Germinal center (tissue), 1 donor: ENCODE measurements at regions not wholly inside any gene's neighbourhood (a gene's known extent, or its start where the extent isn't known, plus 50 kb on each side); places are given as distances from the start of the nearest gene placed in this dataset.

Experiments used
- DNase-seq: peaks from one replicate; pipeline ENCODE4 v3.0.0; 2012; ENCODE audit warnings: mixed read lengths, low spot score

DNA sequence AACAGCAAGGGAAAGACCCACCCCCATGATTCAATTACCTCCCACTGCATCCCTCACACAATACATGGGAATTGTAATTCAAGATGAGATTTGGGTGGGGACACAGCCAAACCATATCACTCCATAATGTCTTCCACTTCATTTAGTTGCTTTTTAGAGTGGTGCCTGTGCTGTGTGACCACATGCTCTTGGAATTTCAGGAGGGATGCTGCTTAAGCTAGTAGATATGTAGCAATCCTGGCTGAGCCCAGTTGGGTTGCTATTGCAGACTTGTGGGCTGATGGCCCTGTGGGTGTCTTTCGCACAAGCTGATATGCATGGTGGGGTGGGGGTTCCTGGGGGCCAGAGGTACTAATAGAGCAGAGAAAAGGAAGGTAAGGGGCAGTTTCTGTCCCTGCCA is 160.4 kb upstream of the SYT6 start:
- DNase-seq = no peak

DNA sequence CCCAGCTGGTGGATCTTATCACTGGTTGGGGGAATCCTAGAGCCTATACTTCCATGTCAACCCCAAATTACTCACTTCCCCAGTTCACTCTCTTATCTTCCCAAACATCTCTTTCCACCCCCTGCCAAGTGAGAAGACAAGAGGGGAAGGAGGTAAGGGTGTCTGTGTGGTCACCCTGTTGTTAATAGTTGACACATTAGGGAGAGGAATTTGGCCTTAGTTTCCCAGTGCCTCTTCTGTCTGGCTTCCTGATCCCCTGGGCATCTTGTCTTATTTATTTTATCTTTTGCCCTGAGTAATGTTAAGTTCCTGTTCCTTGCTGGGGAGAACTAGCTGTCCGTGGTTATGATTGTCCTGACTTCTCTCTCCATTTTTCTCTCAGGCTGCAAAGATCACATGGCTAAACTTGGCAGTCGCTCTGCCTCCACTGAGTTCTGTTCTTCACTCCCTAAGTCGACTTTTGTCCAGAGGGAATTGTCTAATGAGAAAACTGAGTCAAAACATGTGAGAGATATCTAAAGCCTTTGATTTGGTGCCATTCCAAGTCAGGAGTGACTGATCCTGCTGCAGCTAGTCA is 157.1 kb upstream of the SYT6 start:
- DNase-seq = no peak

DNA sequence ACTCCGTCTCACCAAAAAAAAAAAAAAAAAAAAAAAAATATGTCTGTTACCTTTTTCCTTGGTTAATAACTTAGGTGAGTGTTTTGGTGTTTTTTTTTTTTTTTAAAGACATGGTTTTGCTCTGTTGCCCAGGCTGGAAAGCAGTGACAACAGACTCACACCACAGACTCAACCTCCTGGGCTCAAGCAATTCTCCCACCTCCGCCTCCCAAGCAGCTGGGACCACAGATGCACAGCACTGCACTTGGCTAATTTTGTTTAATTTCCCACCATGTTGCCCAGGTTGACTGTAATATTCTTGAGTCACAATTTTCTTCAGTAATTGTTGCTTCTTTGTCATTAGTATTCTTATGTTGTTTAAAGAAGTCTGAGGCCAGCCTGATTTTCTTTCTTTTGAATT is 149.2 kb upstream of the SYT6 start:
- DNase-seq = no peak

DNA sequence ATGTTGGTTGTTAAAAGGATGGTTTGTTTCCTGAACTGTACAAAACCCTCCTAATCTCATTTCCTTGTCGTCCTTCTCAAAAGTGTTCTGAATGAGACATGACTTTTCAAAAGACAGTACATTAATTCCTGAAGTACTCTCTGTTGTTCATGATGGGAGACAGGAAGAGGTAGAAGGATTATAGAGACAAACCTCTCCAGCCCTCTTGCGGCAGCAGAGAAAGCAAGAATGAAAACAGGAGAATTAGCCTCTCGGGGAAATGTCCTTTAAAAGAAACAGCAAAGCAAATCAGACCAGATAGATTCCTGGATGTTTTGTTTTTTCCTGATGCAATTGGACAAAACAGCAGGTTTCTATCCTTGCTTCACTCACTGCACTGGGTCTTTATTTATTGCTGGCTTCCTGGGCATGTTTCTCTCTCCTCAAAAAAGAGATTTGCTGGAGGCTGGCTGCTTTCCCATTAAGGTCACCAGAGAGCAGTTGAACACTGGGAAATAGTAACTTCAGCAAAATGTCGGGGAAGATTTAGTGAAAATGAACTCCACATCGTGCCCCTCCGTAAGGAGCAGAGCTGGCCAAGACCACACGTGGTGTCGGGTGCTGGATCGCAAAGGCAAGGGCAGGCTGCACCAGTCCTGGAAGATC is 145.8 kb upstream of the SYT6 start:
- no peak for DNase-seq

DNA sequence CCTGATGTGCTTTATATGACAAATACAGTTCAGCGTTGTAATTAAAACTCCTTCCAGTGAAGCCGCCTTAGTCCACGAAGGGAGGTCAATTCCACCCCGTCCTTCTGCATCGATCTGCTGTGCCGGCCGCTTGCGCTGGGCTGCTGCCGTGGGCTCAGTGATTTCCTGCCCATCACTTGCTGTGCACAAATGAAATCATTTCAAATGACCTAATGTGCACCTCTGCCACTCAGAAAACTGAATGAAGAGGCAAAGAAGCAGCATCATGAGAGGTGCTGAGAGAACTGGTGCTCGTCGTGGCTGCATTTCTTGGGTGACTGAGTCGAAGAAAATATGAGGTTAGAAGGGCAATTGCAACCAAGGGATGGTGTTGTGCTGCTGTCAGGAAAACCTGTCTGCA is 144.3 kb upstream of the SYT6 start:
- DNase-seq = no peak

DNA sequence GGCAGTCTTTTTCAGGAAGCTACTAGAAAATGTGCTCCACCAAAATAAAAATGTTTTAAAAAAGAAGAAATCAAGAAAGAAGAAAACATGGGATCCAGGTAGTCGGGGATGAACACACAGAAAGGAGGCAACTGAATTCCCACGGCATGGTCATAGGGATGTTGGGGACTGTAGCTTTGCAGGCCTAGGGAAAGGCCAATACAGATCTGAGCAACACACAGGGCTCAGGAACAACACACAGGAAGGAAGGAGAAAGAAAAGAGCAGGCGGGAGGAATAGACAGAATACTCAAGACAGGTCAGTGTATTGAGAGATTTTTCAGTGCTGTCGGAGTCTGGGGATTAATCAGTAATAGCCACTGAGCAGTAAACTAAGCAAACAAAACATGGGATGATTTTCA is 142.7 kb upstream of the SYT6 start:
- no peak for DNase-seq

DNA sequence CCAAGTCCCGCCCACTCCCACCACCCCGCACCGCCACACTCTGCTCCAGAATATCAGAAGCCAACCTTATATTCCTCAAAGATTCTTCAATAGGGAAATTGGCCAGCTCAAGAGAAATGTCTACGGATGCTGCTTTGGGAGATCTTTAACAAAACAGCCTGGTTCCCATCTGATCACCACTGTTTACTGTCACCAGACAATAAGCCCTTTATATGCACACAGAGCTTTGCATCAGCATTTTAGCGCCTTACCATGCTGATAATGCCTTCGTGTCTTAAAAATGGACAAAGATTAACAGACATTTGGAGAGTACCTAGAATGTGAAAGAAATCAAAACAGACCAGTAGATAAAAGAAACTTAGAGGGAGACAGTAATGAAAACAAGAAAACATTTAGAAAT is 141.7 kb upstream of the SYT6 start:
- DNase-seq = no peak

DNA sequence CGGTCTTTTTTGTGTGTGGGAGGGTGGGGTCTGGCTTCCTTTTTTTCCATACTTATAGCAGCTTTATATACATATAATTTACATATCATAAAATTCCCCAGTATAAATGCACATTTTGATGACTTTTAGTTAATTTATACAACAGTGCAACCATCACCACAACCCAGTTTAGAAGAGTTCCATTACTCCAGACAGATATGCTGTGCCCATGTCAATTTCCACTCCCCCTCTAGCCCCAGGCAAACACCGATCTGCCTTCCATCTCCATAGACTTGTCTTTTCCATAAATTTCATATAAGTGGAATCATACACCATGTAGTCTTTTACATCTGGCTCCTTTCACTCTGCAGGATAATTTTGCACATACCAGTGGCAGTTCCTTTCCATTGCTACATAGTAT is 139.2 kb upstream of the SYT6 start:
- DNase-seq = no peak

DNA sequence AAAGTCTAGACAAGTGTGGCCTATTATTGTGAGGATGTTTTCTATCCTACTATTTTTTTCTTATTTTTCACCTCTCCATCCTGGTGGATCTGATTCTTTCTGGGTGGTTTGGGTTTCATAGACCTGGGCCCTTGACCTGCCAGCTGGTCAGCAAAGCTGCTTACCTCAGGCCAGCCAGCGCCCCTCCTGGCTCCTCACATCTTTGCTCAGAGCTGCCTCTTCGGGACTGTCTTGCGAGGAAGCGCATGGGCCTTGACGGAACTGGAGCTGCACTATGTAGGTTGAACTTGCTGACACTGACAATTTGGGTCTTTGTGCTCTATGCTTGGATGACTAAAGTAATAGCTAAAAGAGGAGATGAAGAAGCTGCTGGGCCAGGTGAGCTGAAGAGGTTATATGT is 138.5 kb upstream of the SYT6 start:
- no peak for DNase-seq

DNA sequence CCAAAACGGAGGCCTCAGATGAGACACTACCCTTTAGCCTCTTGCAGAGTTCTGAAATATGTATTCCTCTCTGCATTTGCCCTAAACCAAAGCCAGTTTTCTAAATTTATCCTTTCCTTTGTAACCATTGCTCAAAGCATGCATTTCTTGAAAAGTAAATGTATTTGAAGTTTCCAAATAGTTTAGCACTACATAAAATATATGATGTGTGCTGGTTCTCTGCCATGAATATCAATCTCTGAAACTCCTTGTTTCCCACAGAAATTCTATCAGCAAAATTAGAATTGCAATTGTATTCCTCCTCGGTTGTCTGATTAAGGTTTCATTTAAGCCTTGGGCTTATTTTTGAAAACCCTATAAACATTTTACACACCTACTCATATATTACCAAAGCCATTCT is 137.1 kb upstream of the SYT6 start:
- no peak for DNase-seq

DNA sequence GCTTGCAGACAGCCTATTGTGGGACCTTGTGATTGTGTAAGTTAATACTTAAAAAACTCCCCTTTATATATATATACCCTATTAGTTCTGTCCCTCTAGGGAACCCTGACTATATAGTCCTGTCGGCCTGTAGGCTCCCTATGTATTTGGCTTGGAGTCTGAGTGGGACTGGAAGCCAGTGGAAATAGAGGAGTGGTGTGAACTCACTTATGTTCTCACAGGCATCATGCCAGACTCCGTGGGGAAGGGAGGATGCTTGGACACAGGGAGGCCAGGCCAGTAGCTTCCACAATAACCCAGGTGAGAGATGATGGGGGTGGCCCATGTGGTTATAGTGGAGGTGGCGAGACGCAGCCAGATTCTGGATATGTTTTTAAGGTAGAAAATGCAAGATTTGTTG is 136.7 kb upstream of the SYT6 start:
- DNase-seq = no peak

DNA sequence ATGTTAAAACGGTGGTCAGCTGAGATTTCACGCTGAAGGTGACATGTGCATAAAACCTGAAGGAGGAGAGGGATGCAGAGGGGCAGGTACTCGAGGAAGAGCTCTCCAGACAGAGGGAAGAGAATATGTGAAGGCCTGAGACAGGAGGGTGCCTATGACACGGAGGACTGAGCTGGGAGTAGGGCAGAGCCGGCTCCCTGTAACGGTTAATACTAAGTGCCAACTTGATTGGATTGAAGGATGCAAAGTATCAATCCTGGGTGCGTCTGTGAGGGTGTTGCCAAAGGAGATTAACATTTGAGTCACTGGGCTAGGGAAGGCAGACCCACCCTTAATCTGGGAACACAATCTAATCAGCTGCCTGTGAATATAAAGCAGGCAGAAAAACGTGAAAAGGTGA is 136.2 kb upstream of the SYT6 start:
- DNase-seq = no peak

DNA sequence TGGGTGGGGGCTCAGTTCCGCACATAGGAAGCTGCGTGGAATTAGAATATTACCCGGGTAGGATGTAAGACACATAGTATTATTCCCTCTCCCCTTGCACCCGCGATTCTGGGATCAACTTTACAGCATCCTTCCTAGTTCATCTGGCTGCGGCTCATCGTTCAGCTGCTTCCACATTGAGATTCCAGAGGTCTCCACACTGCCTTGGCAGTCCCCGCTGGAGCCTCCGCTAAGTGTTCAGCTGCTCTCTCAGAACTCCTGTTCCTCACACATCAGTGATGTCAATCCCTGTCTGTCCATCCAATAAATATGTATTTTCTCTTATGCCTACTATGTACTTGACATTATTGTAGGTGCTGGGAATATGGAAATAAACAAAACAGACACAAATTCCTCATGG is 135.6 kb upstream of the SYT6 start:
- DNase-seq = no peak

DNA sequence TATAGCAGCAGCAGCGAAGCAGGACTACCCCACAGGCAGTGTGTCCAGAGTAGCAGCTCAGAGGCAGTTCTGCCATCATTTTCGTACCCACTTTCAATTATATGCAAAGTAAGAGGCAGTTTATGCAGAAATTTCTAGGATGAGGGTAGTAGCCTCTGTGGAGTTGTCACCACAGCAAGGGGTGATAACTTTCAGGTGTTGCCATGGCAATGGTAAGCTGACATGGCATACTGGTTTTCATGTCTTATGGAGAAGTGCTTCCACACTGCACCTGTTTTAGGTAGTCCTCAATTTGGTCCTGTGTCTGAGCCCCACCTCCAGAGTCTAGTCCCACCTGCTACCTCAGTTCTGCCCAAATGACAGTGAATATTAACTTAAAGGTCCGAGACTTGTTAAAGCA is 133.3 kb upstream of the SYT6 start:
- no peak for DNase-seq

DNA sequence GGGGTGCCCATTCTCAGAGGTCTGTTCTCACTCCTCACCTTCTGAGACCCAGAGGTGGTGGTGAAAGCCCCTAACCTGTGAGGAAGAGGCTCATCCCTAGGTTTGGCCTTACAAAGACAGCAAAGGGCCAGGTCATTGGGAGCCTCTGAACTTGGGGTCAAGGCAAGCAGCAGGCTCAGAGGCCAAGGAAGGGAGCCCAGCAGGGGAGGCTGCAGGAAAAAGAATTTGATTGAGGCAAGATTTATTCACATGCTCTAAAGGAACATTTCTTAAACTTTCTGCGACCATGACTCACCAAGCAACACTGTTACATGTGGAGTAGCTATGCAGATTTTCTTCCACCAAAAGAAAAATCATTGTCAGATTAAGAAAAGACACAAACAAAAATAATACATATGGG is 132.5 kb upstream of the SYT6 start:
- no peak for DNase-seq

DNA sequence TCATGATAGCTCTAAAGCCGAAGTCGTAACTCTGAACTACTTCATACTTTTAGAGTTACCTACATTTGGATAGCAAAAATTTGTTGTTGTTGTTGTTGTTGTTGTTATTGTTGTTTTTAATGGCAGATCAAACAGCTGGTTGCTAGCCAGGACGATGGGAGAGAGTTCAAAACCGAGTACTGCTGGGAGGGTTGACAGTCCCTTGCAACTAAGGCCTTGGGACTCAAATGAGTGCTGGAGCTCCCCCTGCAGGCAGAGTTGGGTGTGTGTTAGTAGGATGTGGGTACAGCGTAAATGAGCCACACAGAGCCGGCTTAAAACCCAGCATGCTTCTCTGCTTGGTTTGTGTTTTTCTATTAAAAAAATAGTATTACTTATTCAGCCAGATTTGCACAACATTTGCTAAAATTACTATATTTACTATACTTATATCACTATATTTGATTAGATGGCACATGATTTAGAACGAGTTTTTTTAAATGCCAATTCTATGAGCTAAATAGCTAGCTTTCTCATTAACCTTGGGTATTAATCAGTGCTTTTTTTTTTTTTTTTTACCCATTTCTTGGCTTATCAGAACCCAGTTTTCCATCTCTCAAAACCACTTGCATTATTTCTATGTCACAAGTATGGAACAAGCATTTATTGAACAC is 129.2 kb upstream of the SYT6 start:
- DNase-seq = peak; percentile 79

DNA sequence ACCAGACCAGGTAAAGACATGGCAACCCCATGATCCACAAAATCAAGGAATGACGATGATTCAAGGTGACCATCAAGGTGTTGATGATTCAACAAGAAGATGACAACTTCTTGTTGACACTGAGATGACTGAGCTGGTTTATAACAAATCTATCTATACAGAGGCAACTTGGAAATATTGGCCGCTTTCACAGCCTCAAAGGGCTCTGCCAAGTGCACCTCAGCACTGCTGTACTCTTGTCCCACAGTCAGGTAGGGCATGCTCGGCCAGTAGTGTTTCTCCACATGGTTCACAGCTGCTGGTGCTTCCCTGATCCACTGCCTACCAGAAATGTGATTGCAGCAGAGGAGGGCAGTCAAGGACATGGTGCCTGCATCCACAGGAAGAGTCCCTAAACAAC is 125.2 kb upstream of the SYT6 start:
- no peak for DNase-seq

DNA sequence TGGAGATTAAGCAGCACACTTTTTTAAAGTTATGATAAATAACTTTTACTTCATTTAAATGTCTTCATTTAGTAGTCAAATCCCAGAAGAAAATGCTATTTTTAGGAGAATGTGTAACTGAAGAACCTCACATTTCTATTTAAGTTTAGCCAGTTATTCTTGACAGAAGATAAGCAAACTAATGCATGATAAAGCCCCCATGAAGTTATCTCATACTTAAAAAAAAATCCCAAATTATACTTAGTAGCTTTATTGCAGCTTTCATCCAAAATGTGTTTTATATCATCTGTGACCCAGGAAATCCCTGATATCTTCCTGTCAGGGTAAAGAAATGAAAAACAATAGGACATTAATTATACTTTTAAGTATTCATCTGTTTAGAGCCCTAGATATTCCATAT is 124.8 kb upstream of the SYT6 start:
- DNase-seq = no peak

DNA sequence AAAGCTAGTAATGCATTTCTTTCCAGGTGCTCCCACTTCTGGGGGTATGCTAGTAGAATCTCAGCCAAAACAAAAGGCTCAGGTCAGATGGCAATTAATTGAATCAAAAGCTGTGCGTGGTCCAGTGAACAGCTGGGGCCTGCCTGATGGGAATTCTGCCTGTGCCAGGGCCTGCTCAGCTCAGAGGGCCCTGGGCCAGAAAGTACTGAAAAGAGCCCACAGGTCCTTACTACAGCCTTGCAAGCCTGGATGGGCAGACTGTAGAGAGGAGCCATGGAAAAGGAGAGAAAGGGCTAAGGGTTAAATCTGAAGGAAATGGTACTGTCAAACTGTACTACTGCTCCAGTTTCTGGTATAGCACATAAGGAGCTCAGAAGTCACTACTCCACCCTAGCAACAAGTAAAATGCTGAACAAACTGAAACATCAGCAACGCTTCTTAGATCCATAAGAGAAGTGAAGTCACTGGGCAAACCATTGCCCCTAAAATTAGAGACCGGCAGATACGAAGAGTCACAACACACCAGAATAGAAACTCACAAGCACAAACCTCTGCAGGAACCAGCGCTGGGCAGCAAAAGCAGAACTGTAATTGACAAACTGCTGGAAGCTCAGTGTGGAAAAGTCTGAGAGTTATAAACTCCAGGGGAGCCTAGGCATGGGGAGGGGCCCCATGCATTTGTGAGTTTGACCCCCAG is 121.1 kb upstream of the SYT6 start:
- no peak for DNase-seq

DNA sequence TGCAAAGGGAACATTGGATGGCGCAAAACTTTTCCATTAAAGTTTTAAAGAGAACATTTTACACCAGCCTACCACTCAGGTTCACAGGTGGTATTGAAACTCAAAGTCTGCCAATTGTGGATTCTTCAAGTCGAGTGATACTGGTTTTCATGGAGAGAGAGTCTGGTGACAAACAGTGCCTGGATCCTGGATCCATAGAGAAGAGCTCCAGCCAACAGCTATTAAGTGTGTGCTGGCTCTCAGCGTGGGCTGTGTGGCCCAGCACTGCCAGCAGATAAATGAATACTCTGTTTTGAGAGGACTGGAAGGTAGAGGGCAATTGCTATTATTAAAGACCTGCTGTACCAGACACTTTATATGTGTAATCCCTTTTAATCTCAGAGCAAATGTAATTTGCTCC is 118.9 kb upstream of the SYT6 start:
- no peak for DNase-seq

DNA sequence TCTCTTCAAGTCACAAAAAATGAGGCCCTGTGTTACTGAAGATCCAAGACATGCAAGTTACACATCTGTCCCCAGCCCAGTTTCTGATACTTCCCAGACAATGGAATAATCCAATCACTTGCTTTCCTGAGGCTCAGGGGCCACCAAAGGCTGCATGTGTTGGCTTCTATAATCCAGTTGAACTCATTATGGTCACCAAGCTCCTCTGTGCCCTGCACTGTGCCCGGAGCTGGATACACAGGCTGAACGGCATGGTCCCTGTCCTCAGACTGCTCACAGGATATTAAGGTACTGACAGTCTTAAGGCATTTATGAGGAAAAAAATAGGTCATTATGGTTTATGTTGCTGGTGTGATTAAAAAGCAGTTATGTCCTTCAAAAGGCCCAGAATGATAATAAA is 117.0 kb upstream of the SYT6 start:
- DNase-seq = no peak

DNA sequence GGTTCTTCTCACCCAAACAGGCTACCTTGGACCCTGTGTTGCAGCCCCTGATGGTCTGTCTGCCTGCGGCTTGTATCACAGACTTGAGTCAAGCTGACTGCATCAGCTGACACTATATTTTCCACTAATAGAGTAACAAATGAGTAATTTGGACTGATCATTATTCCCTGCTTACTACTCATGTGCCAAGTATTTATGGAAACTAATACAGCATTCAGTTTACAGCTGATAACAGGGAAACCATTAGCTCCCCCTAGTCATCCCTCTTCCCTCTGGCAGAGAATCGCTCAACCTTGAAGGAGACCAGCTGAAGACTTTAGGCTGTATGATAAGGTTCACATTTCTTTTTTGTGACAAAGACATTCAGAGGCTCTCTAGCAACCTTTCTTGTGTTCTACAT is 116.6 kb upstream of the SYT6 start:
- DNase-seq = no peak

DNA sequence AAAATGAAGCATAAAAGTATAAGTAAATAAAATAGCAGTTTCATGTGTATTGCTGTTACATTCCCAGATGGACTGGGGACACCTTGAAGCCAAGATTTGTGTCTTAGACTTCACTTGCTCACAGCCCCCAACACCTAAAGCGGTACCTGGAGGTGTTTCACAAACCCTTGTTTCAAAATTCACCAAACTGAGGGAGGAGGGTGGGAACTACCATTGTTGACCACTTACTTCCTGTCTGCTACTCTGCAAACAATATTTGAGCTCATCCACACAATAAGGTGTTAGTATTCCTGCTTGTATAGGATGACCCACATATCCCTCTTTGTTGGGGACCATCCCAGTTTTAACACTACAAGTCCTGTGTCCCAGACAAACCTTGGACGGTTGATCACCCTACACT is 115.9 kb upstream of the SYT6 start:
- DNase-seq = no peak

DNA sequence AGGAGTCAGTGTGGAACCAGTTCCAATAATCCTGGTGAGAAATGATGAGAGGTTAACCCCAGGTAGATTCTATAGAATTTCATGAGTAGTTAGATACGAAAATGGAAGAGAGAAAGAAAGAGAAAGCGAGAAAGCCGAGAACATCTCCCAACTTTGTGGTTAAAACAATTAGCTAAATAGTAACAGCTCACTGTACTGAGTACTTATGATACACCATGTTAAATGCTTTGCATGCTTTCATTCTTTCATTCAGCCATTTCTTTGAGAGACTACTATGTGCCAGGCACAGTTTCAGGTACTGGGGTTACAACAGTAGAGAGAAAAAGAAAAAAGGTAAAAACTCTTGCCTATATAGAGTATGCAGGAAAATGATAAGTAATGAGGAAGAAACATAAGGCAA is 109.7 kb upstream of the SYT6 start:
- no peak for DNase-seq
